Activated CD4-positive, alpha-beta T cell treated with anti-CD3 and anti-CD28 coated beads, Interleukin-2, Interleukin-6, amounts not matched to agents 100 ng/mL and 50 ng/mL, durations not matched to agents 16 hours and 8 hours (primary cell): ENCODE measurements at regions not wholly inside any gene's neighbourhood (a gene's known extent, or its start where the extent isn't known, plus 50 kb on each side); places are given as distances from the start of the nearest gene placed in this dataset.

Source experiments
- DNase-seq: peaks from one replicate; pipeline ENCODE4 v3.0.0-alpha.2; 2020

DNA sequence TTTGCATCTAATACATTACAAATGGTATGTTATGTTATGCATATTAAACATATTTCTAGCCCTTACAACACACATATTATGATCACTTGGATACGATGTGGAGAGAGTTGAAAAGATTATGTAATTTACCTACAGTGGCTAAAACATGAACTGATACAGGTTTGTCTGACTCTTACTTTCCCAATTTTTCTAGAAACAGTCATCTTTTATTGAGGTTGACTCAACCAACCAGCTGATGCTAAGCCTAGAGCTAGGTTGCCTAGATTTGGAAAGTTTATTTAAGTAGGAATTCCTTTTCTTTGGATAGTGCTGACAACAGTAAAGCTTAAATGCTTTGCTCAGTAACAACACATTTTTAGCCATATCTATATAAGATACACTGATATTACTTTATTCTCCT, 1215.1 kb downstream of the ADGRL3 start:
- no peak for DNase-seq

GRCh38 chr4:62414563-62414962, 1214.4 kb downstream of the ADGRL3 start:
- no peak for DNase-seq

DNA sequence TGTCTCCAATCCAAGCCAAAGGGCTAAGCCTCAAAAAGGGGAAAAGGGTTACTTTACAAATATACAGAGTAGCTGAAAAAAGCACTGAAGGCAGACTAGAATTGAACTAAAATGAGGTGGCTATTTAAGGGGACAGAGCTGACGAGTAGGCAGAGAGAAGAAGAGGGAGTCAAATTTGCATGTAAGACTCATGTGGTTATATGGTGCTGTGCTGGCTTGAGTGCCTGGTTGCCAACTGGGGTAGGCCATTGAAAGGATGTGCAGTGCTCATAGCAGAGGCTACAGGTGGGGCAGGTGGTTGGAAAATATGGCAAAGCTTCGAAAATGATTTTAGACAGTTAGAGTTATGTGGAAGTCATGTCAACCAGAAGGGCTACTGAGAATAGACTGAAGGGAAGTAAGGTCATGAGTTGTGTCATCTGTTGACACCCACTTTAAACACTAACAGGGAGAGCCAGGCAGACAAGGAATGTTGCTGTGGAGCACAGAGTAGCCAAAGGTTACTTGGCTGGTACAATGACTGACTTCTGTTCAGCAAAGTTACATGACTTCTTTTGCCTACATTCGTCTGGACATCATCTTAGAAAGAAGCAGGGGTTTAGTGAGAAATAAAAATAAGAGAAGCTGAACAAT, 1210.4 kb downstream of the ADGRL3 start:
- no peak for DNase-seq

- DNase-seq, result no peak
These were observed 1208.3 kb downstream of the ADGRL3 start for GRCh38 chr4:62408454-62408853.

GRCh38 chr4:62407534-62407933, 1207.4 kb downstream of the ADGRL3 start:
- no peak for DNase-seq

DNA sequence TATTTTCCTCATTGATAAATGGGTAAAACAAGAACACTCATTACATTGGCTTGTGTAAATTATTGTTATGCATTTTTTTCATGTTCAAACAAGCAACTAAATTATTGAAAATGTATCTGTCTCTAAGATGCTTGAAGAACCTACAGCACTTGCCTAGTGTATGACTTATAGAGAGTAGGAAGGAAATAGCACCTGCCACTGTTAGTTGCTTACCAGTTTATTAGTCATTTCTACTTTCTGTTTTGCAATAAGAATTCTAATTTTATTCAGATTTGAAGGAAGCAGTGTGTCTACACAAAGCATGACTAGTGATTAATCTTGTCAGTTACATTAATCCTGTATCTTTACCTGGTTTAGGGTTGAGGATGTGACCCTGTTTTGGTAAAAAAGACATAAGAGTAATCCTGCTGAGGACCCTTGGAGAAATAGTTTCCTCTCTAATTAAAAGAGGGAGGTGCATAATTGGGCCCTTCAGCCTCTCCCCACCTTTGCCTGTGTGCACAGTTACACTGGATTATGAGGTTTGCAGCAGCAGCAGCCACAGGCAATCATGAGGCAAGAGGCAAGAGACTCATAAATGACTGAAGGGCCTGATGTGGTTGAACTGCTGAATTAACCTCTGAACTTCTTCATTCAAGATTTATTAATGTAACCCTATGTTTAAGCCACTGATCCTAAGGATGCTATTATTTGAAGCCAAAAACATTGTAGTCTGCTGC, 1202.1 kb downstream of the ADGRL3 start:
- DNase-seq, result no peak

- no peak for DNase-seq
These were observed 1199.1 kb downstream of the ADGRL3 start for GRCh38 chr4:62399242-62399641.

DNA sequence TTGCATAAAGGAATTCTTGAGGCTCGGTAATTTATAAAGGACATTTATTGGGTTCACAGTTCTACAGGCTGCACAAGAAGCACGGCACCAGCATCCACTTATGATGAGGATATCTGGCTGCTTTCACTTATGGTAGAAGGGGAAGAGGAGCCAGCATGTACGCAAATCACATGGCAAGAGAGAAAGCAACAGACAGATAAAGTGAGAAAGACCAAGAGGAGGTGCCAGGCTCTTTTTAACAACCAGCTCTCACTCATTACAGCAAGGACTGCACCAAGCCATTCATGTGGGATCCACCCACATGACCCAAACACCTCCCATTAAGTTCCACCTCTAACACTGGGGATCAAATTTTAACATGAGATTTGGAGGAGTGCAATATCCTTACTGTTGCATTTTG, 1198.2 kb downstream of the ADGRL3 start:
- no peak for DNase-seq

DNA sequence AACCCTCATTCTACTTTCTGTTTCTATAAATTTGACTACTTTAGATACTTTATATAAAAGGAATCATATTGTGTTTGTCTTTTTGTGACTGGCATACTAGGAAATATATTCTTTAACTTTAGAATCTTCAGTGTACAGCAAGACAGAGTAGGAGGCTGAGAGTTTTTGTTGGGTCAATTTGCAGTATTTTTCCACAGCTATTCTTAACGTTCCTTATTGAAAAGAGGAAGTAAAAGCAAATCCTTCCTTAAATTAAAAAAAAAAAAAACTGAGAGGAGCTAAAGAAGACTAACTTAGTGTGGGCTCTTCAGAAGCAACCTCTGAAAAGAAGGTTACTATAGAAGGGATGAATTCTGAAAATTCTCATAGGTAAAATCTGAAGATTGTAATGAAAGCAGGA, 1194.6 kb downstream of the ADGRL3 start:
- DNase-seq, result no peak

GRCh38 chr4:62387808-62388207, 1187.7 kb downstream of the ADGRL3 start:
- DNase-seq, result no peak

- no peak for DNase-seq
These were observed 1177.6 kb downstream of the ADGRL3 start for GRCh38 chr4:62377700-62378099.

- DNase-seq, result no peak
These were observed 1177.1 kb downstream of the ADGRL3 start for GRCh38 chr4:62377245-62377644.

DNA sequence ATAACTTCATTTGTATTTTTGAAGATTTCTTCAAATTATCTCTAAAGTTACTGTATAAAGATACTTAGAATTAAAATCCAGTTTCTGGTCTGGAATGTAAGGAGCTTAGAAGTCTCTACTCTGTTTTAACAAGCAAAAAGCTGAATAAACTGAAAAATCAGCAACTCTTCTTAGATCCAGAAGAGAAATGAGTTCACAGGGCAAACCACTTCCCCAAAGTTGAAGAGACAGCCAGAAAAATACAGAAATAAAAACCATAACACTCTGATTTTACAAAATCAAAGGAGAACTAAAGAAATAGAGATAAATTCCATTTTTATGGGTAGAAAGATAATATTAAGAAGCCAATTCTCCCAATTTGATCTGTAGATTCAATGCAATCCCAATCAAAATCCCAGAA, 1166.8 kb downstream of the ADGRL3 start:
- no peak for DNase-seq

DNA sequence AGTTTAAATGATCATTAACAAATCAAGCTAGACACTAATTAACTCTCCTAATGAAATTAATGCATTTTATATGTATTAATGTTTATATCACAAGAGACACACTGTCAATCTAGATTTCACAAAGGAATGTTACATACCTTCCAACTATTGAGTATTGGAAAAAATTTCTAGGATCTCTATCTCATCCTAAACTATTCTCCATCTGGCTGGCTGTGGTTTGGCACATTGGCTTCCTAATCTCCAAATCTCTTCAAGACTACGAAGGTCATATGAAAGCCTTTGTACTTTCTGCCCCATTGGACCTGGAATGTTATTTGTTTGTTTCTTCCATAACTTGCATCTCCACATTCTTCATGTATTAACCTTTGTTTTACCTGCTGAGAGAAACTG, 1160.0 kb downstream of the ADGRL3 start:
- no peak for DNase-seq

GRCh38 chr4:62359441-62360155, 1159.5 kb downstream of the ADGRL3 start:
- no peak for DNase-seq

GRCh38 chr4:62344915-62345314, 1144.8 kb downstream of the ADGRL3 start:
- DNase-seq, result no peak

GRCh38 chr4:62344474-62344873, 1144.3 kb downstream of the ADGRL3 start:
- DNase-seq, result no peak

DNA sequence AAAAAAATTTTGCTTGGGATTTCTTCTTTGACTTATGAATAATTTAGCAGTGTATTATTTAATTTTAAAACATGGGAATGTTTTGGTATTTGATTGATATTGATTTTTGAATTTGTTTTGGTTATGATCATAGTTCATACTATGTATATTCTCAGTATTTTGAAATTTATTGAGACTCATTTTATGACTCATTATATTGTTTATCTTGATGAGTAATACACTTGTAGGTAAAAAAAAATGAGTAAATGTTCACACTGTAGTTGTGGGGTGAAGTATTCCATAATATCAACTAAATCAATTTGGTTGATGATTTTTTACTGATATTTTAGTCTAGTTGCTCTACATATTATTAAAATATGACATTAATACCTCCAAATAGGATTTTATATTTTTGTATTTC, 1142.2 kb downstream of the ADGRL3 start:
- DNase-seq, result no peak

GRCh38 chr4:62328526-62328925, 1128.4 kb downstream of the ADGRL3 start:
- no peak for DNase-seq

GRCh38 chr4:62327612-62328297, 1127.6 kb downstream of the ADGRL3 start:
- no peak for DNase-seq

GRCh38 chr4:62324215-62324614, 1124.1 kb downstream of the ADGRL3 start:
- DNase-seq, result no peak

DNA sequence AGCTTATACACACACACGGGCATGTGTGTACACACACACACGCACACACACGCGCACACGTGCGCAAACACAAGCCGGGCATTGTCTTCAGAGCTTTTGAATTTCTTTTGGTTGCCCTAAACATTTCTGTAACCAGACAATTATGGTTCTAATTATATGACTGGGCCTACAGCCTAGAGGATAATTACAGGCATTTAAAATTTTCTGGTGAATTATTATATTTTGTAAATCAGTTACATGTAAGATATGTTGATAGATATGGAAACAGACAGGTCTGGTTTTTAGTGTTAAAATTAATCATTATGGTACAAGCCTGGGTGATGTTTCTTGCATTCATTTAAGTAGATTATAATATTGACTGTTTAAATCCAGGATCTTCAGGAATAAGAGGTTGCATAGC, 1120.5 kb downstream of the ADGRL3 start:
- DNase-seq, result no peak

- no peak for DNase-seq
These were observed 1102.6 kb downstream of the ADGRL3 start for GRCh38 chr4:62302710-62303109.

- DNase-seq, result no peak
These were observed 1101.4 kb downstream of the ADGRL3 start for GRCh38 chr4:62301500-62301899.
